Aorta (tissue), 5 donors: ENCODE measurements at regions not wholly inside any gene's neighbourhood (a gene's known extent, or its start where the extent isn't known, plus 50 kb on each side); places are given as distances from the start of the nearest gene placed in this dataset.
"Not testable (repeated sequence)": the region's sequence is repeated elsewhere in the genome, so short reads cannot be mapped to it uniquely, and the experiment has no call there.

Experiments used
- ATAC-seq: fragments of 200-7000 bp; cut with Tn5 transposase; one replicate; pipeline ENCODE4 v1.9.1; 2022; ENCODE audit warnings: moderate library complexity; ENCODE audit not compliant: low FRiP score
- DNase-seq, 2 donors: peaks; one replicate each; pipeline ENCODE4 v3.0.0-alpha.2; 2020
- H3K27ac ChIP-seq, 2 donors: one replicate each; pipeline ENCODE4 v1.5.1; 2013; ENCODE audit warnings: low read length in 2 of 2, mild to moderate bottlenecking in 2 of 2, moderate library complexity in 2 of 2, control low read depth in 1 of 2, inconsistent platforms in 1 of 2, low read depth in 1 of 2
- H3K27me3 ChIP-seq, 2 donors: one replicate each; pipeline ENCODE4 v1.6.1; 2013; ENCODE audit warnings: control low read depth in 1 of 2, low read length in 1 of 2, mild to moderate bottlenecking in 1 of 2, moderate library complexity in 1 of 2; ENCODE audit not compliant: insufficient read depth in 2 of 2, control insufficient read depth in 1 of 2
- H3K36me3 ChIP-seq, 2 donors: one replicate each; pipeline ENCODE4 v1.6.1; 2013; ENCODE audit warnings: control low read depth in 1 of 2, low read length in 1 of 2, mild to moderate bottlenecking in 1 of 2; ENCODE audit not compliant: insufficient read depth in 2 of 2, control insufficient read depth in 1 of 2
- H3K4me1 ChIP-seq, 2 donors: one replicate each; pipeline ENCODE4 v1.6.1; 2013; ENCODE audit warnings: low read length in 2 of 2, control low read depth in 1 of 2, mild to moderate bottlenecking in 1 of 2, moderate library complexity in 1 of 2; ENCODE audit not compliant: insufficient read depth in 2 of 2, control insufficient read depth in 1 of 2
- H3K4me3 ChIP-seq, 2 donors: one replicate each; pipeline ENCODE4 v1.5.1; 2013; ENCODE audit warnings: low read length in 2 of 2, control low read depth in 1 of 2, mild to moderate bottlenecking in 1 of 2
- H3K9me3 ChIP-seq: one replicate; pipeline ENCODE4 v1.6.1; 2013; ENCODE audit warnings: mild to moderate bottlenecking, low read length; ENCODE audit not compliant: control insufficient read depth
- WGBS, 2 donors: extraction: QIAGEN DNeasy Blood & Tissue Kit; methylation state at CpG; one replicate each; pipeline ENCODE4 v1.1.7; 2013; 5-methylcytosine and 5-hydroxymethylcytosine counted together
- intact Hi-C, 2 donors: fragments of 100-400 bp; cut with DNase I; formaldehyde crosslinking; loops; one replicate each; pipeline versions ENCODE4 v1.14.2 to v1.15.0; 2022
- donor health status: healthy with polysubstance abuse.
- donor health status: Bipolar disorder and iron deficiency.
- donor health status: DM: no; HTN: no; CAD: no.
- donor health status: DM: no; HTN: no; CAD: no.
- donor health status: DM: yes; HTN: yes; CAD: no.

DNA sequence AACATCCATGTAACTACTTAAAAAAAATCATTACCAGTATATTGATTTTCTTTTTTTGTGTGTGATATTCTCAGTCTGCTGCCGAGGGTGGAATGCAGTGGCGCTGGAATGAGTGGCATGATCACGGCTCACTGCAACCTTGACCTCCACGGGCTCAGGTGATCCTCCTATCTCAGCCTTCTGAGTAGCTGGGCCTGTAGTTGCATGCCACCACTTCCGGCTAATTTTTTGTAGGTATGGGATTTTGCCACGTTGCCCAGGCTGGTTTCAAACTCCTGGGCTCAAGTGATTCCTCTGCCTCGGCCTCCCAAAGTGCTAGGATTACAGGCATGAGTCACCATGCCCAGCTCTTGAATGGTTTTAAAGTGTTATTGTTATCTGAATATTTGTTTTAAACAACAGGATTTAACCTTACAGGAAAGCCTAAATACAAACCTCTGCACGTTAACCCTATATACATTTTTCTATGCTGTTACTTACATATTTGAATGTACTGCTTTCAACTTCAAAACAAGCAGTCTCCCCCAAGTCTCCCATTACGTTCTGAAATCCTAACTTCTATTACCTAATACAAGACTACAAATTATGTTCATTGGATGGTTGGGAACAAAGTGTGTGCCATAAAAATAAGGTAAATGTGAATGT is 61.7 kb downstream of the KPNA2 start:
- H3K36me3 ChIP-seq, result no peaks in the 10 kb centered on the region
- WGBS, 2 donors, result 78 to 81% methylated on average over 9 of the region's 9 CpGs
- DNase-seq (no peak), ATAC-seq (no peak)
- H3K9me3 ChIP-seq, result no peaks in the 10 kb centered on the region
- no peak overlapping the region for H3K4me3 ChIP-seq
- H3K27ac ChIP-seq, result no peak overlapping the region
- no peaks in the 10 kb centered on the region for H3K27me3 ChIP-seq
- no peaks in the 10 kb centered on the region for H3K4me1 ChIP-seq
- intact Hi-C loops, result loop anchor here in 1 of 2 donors (10.0 kb wide), 1 partner anchor 62 kb away; the partner anchor contains the start of gene KPNA2

GRCh38 chr17:68099341-68099753 is 63.8 kb downstream of the KPNA2 start:
- H3K27me3 ChIP-seq, H3K9me3 ChIP-seq, H3K4me1 ChIP-seq, ATAC-seq, H3K27ac ChIP-seq, H3K4me3 ChIP-seq, H3K36me3 ChIP-seq, DNase-seq: not testable (repeated sequence)
- 97% methylated on average over 29 of the region's 29 CpGs for WGBS, 2 donors
- intact Hi-C loops, result loop anchor here in 1 of 2 donors (10.0 kb wide), 1 partner anchor 65 kb away; the partner anchor contains the start of gene KPNA2

- H3K4me3 ChIP-seq, result no peak overlapping the region
- ATAC-seq, result no peak
- no peak overlapping the region for H3K27ac ChIP-seq
- H3K27me3 ChIP-seq, result no peaks in the 10 kb centered on the region
- intact Hi-C loops, result loop anchor here in 1 of 2 donors (10.0 kb wide), 3 partner anchors 65 to 145 kb away; partner anchors contain the start of genes AMZ2 and KPNA2
- H3K36me3 ChIP-seq, result no peaks in the 10 kb centered on the region
- no peak for DNase-seq
- H3K9me3 ChIP-seq, result no peaks in the 10 kb centered on the region
- H3K4me1 ChIP-seq, result no peaks in the 10 kb centered on the region
- 89 to 90% methylated on average over 17 of the region's 17 CpGs for WGBS, 2 donors
Measured at GRCh38 chr17:68100000-68100641, 64.6 kb downstream of the KPNA2 start.

DNA sequence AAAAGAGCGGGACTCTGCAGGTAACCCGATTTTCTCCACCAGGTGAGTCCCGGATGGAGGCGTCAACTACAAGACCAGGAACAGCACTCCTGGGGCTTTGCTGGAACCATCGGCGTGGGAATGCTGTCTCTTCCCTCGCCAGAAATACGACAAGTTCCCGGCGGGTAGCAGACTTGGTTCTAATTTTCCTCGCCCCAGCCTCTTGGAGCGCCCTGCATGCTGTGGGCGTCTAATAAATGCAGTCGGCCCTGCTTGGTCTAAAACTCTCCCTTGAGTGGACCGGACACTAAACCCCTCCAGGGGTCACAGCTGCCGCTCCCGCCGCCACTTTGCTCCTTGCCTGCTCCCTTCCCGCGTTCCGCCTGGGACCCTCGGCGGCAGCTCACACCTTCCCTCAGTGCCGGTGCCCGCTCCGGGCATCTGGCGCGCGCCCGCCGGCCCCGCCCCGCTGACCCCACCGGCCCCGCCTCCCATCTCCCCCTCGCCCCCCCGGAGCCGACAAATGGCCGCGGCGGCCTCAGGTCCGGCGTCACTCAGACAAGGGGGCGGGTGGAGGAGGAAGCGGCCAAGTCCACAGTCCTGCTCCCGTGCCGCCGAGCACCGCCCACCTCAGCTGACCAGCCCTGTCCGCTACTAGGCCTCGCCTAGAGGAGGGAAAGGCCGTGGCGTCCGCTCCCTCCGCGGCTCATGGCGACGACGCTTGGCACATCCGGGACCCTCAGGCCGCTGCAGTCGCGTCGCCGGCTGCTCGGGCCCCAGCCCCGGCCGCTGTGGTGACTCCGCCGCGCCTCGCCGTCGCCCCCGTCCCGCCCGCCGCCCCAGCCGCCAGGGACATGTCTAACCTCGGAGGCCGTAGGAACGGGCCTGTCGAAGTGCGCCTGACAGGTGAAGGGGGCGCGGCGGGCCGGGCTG is 65.8 kb downstream of the KPNA2 start:
- H3K27ac ChIP-seq, result peak overlapping the region in 1 of 2 donors; percentile 1
- no peaks in the 10 kb centered on the region for H3K36me3 ChIP-seq
- intact Hi-C loops, result loop anchor here in 1 of 2 donors (10.0 kb wide), 2 partner anchors 103 to 143 kb away; partner anchors contain the start of gene AMZ2
- no peaks in the 10 kb centered on the region for H3K9me3 ChIP-seq
- ATAC-seq (peak; percentile 99), DNase-seq (peak; percentile 98 to 99)
- H3K4me1 ChIP-seq, result no peaks in the 10 kb centered on the region
- WGBS, 2 donors, result 3% methylated on average over 77 to 88 of the region's 88 CpGs
- H3K27me3 ChIP-seq, result no peaks in the 10 kb centered on the region
- peak overlapping the region; percentile 74 to 82 for H3K4me3 ChIP-seq

DNA sequence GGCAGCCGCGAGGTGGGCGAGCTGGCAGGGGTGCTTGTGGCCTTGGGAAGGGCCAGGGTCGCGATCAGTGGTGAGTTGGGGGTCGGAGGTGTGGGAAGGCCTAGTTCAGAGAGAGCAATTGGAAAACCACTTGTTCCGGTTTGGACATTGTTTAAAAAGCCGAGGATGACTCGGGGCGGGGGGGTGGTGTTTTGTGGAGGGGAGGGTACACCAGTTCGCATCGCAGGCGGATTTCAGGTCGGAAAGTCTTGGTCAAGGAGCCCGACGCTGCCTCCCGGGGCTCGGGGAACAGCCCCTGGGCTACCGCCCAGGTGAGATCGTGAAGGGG is 66.4 kb downstream of the KPNA2 start:
- Histone ChIP-seq H3K36me3 (no peaks in the 10 kb centered on the region), H3K27ac (peak overlapping the region in 1 of 2 donors; percentile 1), H3K9me3 (no peaks in the 10 kb centered on the region), H3K4me3 (peak overlapping the region; percentile 74 to 82), H3K4me1 (no peaks in the 10 kb centered on the region), H3K27me3 (no peaks in the 10 kb centered on the region)
- intact Hi-C loops, result loop anchor here in 1 of 2 donors (10.0 kb wide), 2 partner anchors 103 to 143 kb away; partner anchors contain the start of gene AMZ2
- ATAC-seq, result no peak
- DNase-seq, result peak in 1 of 2 donors; percentile 75
- 0 to 1% methylated on average over 19 of the region's 20 CpGs for WGBS, 2 donors

GRCh38 chr17:68102318-68102758 is 66.8 kb downstream of the KPNA2 start:
- H3K27ac ChIP-seq, result no peak overlapping the region
- WGBS, 2 donors, result 1 to 2% methylated on average over 21 of the region's 21 CpGs
- DNase-seq (no peak), ATAC-seq (peak; percentile 37)
- no peaks in the 10 kb centered on the region for H3K36me3 ChIP-seq
- H3K4me3 ChIP-seq, result peak overlapping the region; percentile 74 to 82
- intact Hi-C loops, result loop anchor here in 1 of 2 donors (10.0 kb wide), 2 partner anchors 102 to 142 kb away; partner anchors contain the start of gene AMZ2
- no peaks in the 10 kb centered on the region for H3K27me3 ChIP-seq
- no peaks in the 10 kb centered on the region for H3K9me3 ChIP-seq
- no peaks in the 10 kb centered on the region for H3K4me1 ChIP-seq

DNA sequence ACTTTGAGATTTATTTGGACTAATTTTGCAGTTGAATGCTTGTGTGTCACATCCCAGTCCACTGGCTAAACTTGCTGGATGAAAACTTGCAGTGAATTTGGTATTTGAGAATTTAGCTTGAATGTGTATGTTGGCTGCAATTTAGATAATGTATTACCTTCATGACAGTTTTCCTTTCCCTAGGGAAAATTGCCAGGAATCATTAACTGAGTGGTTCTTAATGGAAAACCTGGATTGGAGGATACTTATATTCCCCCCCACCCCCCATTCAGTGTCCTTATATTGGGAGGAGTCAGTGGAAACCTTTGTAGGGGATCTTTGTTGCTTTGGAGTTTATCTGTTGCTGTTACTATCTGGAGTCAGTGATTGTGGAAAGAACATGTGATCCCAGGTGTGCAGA is 67.6 kb downstream of the KPNA2 start:
- intact Hi-C loops, result loop anchor here in 1 of 2 donors (10.0 kb wide), 2 partner anchors 102 to 142 kb away; partner anchors contain the start of gene AMZ2
- H3K4me1 ChIP-seq, result no peaks in the 10 kb centered on the region
- H3K4me3 ChIP-seq, result no peak overlapping the region
- H3K9me3 ChIP-seq, result no peaks in the 10 kb centered on the region
- H3K27me3 ChIP-seq, result no peaks in the 10 kb centered on the region
- DNase-seq, result no peak
- ATAC-seq, result no peak
- H3K27ac ChIP-seq, result no peak overlapping the region
- no peaks in the 10 kb centered on the region for H3K36me3 ChIP-seq

DNA sequence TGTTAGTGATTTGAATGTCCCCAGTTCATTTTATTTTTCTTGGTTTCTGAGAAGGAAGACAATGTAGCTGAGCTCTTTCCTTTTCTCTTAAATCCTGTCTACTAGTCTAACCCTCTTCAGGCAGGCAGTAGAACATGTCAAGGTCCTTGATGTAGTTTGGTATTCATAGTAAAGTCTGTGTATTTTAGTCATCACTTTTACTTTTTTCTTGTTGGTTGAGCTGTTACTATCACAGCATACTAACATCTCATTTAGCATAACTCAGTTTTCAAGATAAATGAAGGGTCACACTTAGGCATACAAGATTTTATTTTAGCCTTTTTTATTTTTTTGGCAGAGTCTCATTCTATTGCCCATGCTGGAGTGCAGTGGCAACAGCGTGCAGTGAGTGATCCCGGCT is 70.5 kb downstream of the KPNA2 start:
- Histone ChIP-seq H3K27me3 (no peaks in the 10 kb centered on the region), H3K27ac (no peak overlapping the region), H3K4me3 (no peak overlapping the region), H3K9me3 (no peaks in the 10 kb centered on the region), H3K4me1 (no peaks in the 10 kb centered on the region), H3K36me3 (no peaks in the 10 kb centered on the region)
- intact Hi-C loops, result loop anchor here in 1 of 2 donors (10.0 kb wide), 2 partner anchors 99 to 139 kb away; partner anchors contain the start of gene AMZ2
- WGBS, 2 donors, result 96 to 100% methylated on average over 2 of the region's 2 CpGs
- DNase-seq (no peak), ATAC-seq (no peak)
